ENCODE measurements at regions not wholly inside any gene's neighbourhood (a gene's known extent, or its start where the extent isn't known, plus 50 kb on each side); places are given as distances from the start of the nearest gene placed in this dataset.

- Mint-ChIP-seq H3K4me3 (no peak overlapping the region), H3K27ac (no peak overlapping the region), H3K27me3 (ENCODE audit: insufficient read depth, low read depth, poor library complexity) (no peaks in the 10 kb centered on the region), H3K9me3 (peaks cover 92% of the 10 kb centered on the region), H3K36me3 (ENCODE audit: low read depth) (peaks cover 27% of the 10 kb centered on the region), H3K4me1 (no peaks in the 10 kb centered on the region)
- no peak for TF ChIP-seq ETS1 (IDR thresholded peaks at IDR 0.05)
- TF ChIP-seq EZH2 (IDR thresholded peaks at IDR 0.05; ENCODE audit: low read depth, unreplicated experiment) = no peak
- no peak for TF ChIP-seq CREB1 (CRISPR knock-in tag; IDR thresholded peaks at IDR 0.05; ENCODE audit: low read depth)
- TF ChIP-seq ZNF331 (CRISPR knock-in tag; IDR thresholded peaks at IDR 0.05; ENCODE audit: low read depth) = no peak
- no peak for TF ChIP-seq JUNB (IDR thresholded peaks at IDR 0.05; ENCODE audit: unreplicated experiment)
- TF ChIP-seq CTCF (conservative IDR thresholded peaks at IDR 0.05; ENCODE audit: low read depth in 2 of 2) = no peak
- TF ChIP-seq NANOG (IDR thresholded peaks at IDR 0.05; ENCODE audit: borderline replicate concordance) = no peak
- no peak for TF ChIP-seq ZNF114 (CRISPR knock-in tag; IDR thresholded peaks at IDR 0.05)
- H3K4me3 ChIP-seq = no peak overlapping the region
- H4K20me1 ChIP-seq (replicated peaks; ENCODE audit: insufficient read depth) = no peaks in the 10 kb centered on the region
- H3F3A ChIP-seq (replicated peaks; ENCODE audit: low read depth) = no peaks in the 10 kb centered on the region
- no peak overlapping the region for H2AFZ ChIP-seq
- no peaks in the 10 kb centered on the region for H3K4me1 ChIP-seq (ENCODE audit: insufficient read depth)
- ATAC-seq (no peak), DNase-seq (ENCODE audit: low spot score) (no peak)
- no peaks in the 10 kb centered on the region for H3K27me3 ChIP-seq (ENCODE audit: insufficient read depth)
- no peak overlapping the region for H3K4me2 ChIP-seq
- no peaks in the 10 kb centered on the region for H3K9me2 ChIP-seq (ENCODE audit: insufficient read depth)
- 0 out of 2 replicates have a peak, but pooled peaks cover under 1% of the 10 kb centered on the region for H3K36me3 ChIP-seq (ENCODE audit: insufficient read depth)
- no peaks in the 10 kb centered on the region for H3K79me2 ChIP-seq (replicated peaks; ENCODE audit: insufficient read depth)
- no peak overlapping the region for H3K27ac ChIP-seq (ENCODE audit: low read depth)
These were observed 321.4 kb upstream of the SEL1L start for GRCh38 chr14:81855007-81855406.

GRCh38 chr14:81859046-81859445, 325.4 kb upstream of the SEL1L start:
- H2AFZ ChIP-seq = no peak overlapping the region
- H3F3A ChIP-seq (replicated peaks; ENCODE audit: low read depth) = no peaks in the 10 kb centered on the region
- no peaks in the 10 kb centered on the region for H3K79me2 ChIP-seq (replicated peaks; ENCODE audit: insufficient read depth)
- Mint-ChIP-seq H3K36me3 (ENCODE audit: low read depth) (peaks cover 27% of the 10 kb centered on the region), H3K4me3 (no peak overlapping the region), H3K27ac (no peak overlapping the region), H3K27me3 (ENCODE audit: insufficient read depth, low read depth, poor library complexity) (peaks cover 2% of the 10 kb centered on the region), H3K9me3 (peaks cover 65% of the 10 kb centered on the region), H3K4me1 (no peaks in the 10 kb centered on the region)
- H3K4me2 ChIP-seq = no peak overlapping the region
- H3K27ac ChIP-seq (ENCODE audit: low read depth) = no peak overlapping the region
- H3K9me2 ChIP-seq (ENCODE audit: insufficient read depth) = no peaks in the 10 kb centered on the region
- no peak for ATAC-seq
- H3K4me3 ChIP-seq = no peak overlapping the region
- H3K27me3 ChIP-seq (ENCODE audit: insufficient read depth) = no peaks in the 10 kb centered on the region
- no peak for DNase-seq (ENCODE audit: low spot score)
- no peaks in the 10 kb centered on the region for H3K4me1 ChIP-seq (ENCODE audit: insufficient read depth)
- no peaks in the 10 kb centered on the region for H3K36me3 ChIP-seq (ENCODE audit: insufficient read depth)
- H4K20me1 ChIP-seq (replicated peaks; ENCODE audit: insufficient read depth) = no peaks in the 10 kb centered on the region
- no peak for TF ChIP-seq ZNF331 (CRISPR knock-in tag; IDR thresholded peaks at IDR 0.05; ENCODE audit: low read depth)
- TF ChIP-seq CTCF (conservative IDR thresholded peaks at IDR 0.05; ENCODE audit: low read depth in 2 of 2) = no peak
- no peak for TF ChIP-seq STAT1 (IDR thresholded peaks at IDR 0.05; ENCODE audit: unreplicated experiment)
- no peak for TF ChIP-seq NANOG (IDR thresholded peaks at IDR 0.05; ENCODE audit: borderline replicate concordance)

Measured in GM23338 (cell line).